NCI-H345 treated with DMSO at 0.1 percent for 48 hours (cell line): ENCODE measurements at regions not wholly inside any gene's neighbourhood (a gene's known extent, or its start where the extent isn't known, plus 50 kb on each side); places are given as distances from the start of the nearest gene placed in this dataset.

Source experiments
- DNase-seq: peaks from one replicate; lab custom pipeline; 2025; ENCODE audit not compliant: unreplicated experiment; lab: John Stamatoyannopoulos, UW

DNA sequence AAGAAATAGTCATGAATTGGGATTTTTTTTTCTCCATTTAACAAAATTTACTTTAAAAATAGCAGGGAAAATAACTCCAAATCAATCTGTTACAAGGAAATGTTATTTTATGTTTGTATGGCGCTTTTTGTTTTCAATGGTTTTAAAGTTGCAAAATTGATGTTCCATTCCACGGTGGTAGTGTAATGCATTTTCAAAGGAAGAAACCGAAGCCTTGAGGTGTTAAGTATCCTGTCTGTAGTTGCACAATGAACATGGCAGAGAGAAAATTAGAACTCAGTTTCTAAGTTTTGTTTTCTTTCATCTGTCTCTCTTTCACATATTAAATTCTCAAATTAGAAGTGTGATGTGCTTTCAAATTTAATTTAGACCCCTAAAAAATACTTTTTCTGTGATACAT, 841.8 kb downstream of the USP25 start:
- DNase-seq: no peak

DNA sequence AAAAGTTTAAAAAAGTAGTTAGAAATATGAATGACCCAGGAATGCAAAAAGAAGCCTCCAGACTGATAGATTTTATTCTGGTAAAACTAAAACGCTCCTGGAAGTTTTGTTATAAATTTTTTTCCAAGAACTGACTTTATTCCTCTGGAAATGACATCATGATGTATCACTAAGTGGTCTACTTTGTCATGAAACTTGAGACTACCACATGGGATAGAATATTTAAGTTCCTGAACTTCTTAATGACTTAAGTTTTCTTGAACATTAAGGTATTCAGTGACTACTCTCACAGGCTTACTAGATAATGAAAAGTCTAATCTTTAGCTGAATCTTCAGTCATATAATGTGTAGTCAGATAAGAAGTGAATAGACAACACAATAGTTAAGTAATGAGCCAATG, 842.2 kb downstream of the USP25 start:
- DNase-seq: no peak

DNA sequence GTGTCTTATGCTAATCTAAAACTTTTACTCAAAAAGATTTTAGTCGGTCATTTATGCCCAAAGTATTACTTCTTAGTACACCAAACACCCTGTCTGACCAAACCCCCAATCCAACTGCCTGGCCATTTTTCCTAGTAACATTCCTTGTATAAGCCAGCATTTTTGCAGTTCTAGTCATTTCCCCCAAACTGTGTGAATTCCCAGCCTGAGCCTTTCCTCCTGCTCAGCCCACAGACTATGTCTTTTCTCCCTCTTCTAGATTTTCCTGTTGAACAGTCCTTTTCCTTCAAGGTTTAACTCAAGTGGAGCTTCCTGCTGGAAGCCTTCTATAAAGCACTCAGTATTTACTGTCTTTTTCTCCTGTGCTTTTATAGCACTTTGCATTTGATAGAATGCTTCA, 843.8 kb downstream of the USP25 start:
- no peak for DNase-seq

DNA sequence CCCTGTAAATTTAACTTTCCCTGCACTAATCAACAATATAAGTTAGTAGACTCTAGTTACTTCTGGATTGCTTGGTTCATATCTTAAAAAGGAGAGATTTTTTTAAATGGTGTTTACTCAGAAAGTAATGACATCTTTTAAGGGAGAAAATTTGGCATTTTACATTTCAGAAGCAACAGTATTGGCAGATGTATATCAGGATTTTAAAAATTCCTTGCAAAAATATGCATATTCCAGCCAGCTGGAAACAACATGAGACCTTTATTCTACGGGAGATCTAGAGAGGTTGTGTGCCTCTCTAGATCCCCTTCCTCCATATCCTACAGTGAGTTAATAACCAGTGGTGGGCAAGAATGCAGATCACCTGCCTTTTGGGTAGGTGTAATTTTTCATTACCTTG, 848.2 kb downstream of the USP25 start:
- no peak for DNase-seq

DNA sequence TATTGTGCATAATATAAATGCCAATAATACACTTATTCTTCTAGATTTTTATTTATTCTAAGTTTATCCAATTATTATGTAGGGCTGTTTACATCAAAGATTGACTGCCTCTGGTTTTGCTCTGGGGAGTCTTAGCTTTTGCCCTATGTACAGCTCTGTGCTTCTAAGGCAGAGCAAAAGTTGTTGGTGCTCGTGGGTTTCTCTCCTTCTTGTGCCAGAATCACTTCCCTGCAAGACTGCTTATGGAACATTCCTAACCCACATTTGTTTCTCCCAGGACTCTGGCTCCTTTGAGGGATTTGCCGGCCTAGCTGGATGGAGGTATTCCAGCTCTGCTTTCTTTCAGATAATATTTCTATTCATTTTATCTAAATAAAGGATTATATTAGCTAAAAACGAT, 849.1 kb downstream of the USP25 start:
- no peak for DNase-seq

DNA sequence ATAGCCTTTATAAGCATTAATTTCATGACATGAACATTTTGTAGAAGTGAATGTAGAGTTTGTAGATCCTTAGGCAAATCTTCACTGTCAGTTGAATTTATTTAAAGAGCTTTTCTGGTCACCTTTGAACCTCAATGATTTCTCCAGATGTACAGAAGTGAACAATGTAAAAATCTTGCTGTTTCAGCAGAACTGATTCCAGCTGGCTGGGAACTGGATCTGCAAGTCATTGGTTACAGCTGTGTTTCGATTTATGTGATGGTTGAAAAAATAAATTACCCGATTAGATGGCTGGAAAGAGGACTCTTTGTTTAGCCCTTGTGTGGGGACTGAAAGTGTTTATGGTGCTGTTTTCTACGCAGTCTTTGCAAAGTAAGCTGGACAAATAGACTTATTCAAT, 849.8 kb downstream of the USP25 start:
- DNase-seq: no peak

DNA sequence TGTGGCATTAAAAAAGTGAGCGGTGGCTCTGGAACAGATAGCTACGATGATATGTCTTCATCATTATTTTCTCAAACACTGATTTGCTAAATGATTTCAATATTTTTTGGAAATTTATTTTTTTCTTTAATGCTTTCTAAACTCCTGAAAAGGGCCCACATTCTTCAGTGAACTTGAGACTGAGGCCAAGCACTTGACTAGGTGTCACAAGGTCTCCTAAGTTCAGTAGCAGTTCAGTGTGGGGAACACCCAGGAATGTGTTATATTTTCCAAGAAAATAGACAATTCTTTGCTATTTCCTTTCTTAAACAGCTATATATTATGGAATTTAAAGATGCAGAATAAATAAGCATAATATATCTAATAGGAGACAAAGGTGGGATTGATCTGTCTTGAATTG, 850.9 kb downstream of the USP25 start:
- no peak for DNase-seq

DNA sequence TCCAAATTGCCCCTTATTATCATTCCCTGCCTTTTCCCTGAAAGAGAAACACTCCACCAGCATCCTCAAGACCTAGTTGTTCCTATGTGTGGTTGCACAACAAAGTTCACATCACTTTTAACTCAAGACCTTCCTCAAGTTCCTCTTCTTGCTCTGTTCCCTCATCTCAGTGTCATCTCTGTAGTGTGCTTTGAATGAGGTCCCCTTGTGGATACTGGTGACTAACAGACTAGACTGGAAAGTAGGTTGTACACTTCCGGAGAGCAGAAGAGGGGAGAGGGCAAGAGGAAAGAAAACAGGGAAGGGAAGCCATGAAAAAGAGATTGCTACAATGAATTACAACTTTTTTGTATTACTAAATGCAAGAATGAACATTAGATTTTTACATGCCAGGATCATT, 853.8 kb downstream of the USP25 start:
- DNase-seq: no peak

DNA sequence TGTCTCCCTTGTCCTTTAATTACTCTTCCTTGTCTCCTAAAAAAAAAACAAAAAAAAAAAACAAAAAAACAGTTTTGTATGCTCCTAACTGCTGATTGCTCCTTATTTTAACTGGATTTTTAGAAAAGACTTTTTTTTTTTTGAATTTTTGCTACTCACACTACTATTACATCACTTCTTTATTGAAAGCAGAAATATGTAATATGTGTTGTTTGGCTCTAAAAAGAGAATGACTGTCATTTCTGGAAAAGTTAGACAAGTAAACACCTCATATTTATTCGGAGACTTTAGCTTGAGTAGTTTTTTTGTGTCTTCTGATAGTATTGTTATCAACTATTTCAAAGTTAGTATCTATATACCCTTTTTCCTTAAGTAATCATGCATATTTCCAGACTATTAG, 855.0 kb downstream of the USP25 start:
- DNase-seq: no peak

DNA sequence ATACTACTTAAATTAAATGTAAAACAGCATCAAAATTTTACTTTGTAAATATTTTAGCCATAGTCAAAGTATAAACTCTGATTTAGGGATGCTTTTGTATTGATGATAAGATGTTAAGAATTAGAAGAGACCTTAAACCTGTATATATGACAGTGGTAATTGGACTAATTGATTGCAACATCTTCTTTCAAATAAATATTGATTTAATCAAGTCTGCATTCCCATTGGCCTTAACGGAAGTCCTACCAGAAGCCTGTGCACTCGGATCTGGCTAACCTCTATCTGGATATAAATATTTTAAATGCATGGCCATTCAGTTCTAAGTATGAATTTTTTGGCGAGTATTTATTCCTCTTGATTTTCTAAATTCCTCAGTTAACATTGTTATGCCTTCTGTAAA, 856.1 kb downstream of the USP25 start:
- no peak for DNase-seq

DNA sequence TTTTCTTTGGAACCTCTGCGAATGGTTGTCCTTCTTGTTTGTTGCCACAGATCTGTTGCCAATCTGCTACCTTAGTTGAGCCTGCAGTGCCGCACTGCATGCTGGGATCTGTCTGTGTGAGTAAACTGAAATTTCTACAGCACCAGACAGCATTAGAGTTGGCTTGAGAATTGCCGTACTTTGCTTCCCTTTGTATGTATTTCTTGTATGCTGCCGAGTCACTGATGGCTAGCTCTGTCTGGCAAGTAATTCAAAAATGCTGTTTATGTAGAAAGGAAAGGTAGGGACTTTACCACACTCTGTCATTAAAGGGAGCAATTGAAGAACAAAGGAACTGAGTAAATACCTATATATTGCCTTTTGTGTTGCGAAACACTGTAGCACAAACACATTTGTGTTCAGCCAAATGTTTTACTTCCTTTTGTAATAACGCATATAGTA, 857.4 kb downstream of the USP25 start:
- peak; percentile 19 for DNase-seq

DNA sequence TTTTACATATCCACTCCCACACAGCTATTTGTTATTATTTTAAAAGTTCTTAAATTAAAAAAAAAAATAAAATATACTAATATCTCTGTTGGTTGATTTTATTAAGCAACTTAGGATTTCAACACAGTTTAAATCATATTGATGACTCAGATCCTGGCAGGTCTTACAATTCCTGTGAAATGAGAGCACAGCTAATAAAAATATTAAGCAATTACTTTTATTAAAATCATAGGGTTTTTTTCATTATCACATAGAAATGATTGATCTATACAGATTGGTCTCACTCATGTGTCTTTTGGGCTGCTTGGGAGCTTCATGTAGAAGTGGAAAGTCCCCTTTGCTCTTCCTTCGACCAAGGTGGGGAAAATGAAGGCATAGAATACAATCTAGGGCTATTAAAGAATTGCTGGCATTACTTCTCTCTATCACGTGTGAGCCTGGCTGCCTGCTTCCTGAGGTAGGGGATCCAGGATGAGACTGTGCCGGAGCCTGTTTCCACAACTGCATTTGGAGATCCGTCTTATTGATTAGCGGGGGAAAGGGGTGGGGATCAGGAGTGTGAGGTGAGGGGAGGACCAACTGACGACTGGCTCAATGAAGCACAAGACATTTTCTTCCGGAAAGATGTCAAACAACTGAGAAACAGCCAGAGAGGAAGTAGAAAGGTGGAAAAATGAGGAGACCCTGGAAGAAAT, 858.0 kb downstream of the USP25 start:
- peak; percentile 34 for DNase-seq

DNA sequence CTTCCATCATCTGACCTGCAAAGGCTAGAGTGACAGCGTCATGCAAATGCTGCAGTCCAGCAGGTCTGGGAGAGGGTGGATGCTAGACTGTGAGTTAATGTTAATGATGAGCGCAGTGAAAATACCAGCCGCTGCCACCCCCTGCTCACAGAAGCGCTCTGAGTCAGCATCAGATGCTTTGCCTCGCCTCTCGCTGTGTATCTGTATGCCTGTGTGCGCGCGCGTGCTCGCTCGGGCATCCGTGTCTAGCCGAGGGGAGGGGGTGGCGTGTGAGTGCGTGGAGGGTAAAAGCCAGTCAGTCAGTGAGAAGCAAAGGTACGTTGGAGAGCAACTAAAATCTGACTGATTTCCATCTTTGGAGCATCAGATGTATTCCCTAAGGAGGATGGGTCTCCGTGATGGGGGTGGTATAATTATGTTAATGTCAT, 858.7 kb downstream of the USP25 start:
- peak; percentile 74 for DNase-seq

DNA sequence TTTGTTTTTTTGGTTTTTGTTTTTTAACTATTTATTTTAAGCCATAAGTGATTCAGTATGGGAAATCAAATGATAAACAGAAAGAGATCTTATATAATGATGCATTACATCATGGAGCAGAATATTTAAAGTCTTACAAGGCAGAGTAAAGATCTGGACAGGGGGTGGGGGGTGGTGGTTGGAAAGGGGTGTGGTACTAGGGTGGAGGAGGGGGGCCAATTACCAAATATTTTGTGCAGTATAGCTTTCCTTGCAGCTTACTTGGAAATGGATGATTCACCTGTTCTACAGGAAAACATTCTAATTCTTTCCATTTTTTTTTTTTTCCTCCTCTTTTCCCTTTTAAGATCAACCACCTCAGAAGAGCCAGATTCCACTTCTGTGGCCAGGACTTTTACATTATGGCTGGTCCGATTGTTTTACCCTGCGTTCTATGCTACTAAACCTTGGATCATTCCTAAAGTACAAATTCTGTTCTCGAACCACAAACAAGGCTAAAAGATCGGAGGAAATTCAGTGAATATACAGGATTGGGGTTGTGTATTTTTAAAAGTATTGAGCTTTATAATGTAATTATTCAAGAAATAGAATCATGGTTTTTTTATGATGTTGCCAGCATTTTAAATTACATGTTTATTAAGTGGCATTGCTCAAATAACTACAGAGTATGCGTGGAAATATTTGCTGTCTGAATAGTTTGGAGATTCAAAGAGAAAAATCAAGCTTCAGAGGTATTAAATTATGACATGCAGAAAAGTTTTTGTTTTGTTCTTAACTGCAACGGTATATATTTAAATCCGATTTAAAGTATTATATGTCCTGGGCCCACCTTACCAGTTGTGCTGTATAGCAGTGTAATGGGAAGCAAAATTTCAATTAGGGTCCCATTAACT, 859.5 kb downstream of the USP25 start:
- no peak for DNase-seq

DNA sequence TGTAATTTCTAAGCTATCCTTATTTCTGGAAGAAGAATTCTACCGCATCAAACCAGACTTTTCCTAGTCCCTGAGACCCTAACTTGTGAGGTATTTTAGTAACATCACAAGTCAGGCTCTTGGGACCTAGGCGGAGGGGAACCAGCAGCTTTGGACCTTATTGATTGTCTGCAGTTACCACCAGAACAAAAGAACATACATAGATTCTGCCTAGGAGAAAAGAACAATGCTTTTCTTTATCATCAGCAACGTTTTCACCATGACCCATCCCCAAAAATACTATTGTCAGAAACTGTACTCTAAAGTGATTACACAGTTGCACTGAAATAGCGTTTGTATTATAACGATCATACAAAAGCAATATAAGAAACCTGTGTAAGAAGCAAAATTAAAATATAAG, 860.4 kb downstream of the USP25 start:
- DNase-seq: no peak

DNA sequence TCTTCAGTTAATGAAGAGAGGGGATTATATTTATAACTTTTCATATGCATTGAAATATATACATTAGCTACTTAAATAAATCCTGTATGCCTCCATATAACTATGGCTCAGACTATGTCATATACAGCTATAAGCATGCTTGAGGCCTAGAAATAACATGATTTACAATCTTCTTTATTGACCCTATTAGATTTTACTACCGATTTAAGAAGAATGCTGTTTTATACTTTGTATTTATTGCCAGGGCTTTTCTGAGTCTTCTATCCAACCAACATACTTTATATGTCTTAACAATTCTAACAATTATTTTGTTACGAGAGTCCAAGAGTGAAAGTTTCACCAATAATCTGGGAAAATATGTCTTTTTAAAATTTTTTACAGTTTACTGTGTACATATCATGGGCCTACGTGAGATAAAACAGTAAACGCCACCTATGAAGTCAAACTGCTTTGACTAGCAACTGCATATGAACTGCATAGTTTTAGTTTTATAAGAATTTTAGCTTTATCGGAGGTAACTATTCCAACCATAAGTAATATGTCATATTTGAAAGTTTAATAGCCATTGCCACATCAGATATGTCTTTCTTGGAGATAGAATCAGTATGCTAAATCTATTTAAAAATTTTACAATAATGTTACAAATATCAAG, 861.0 kb downstream of the USP25 start:
- no peak for DNase-seq

DNA sequence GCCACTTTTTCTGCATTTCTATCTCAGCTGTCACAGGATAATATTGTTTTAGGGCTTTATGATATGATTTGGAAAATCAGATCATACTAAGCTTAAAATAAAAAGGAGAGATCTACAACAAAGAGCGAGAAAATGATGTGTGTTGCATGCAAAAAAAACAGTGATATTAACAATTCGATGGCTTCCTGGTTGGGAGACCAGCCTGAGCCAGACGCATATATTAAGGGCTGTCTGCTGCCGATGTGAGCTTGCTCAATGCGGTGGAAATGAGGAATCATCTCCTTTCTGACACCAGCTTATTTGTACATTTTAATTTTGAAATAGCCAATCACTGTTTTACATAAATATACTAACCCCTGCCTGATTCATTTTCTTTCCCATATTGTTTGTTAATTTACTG, 862.6 kb downstream of the USP25 start:
- DNase-seq: no peak

DNA sequence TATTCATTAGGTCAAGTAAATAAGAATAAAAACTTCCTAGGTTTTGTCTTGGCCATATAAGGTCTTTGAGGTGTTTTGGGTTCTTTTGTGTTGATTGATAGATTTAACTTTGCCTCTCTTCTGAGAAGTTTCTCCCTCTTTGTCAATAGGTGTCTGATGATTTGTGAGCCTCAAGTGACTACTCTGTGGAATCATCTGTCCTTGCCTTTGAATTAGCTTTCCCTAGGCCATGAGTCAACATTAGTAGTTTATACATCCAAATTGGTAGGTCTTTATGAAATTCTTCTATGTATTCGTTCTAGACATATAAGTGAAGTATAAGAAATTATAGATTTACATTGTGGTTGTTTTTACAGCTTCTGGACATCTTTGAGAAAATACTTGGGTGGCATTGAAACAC, 864.4 kb downstream of the USP25 start:
- DNase-seq: no peak

DNA sequence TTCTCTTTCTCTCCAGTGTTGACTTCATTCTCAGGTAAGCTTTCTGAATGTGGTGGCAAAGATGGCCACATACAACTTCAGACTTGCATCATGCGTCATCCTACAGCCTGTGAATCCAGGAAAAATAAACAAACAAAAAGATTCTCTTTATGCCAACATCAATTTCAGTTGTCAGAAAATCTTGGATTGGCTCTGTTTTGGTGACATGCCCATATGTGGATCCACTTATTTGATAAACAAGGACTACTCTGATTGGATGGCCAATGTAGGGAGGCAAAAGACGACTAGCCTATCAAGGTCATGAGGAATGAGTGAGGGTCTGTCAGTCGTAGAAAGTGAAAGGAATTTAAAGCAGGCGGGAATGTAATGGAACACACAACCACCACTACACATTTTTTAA, 866.6 kb downstream of the USP25 start:
- no peak for DNase-seq

DNA sequence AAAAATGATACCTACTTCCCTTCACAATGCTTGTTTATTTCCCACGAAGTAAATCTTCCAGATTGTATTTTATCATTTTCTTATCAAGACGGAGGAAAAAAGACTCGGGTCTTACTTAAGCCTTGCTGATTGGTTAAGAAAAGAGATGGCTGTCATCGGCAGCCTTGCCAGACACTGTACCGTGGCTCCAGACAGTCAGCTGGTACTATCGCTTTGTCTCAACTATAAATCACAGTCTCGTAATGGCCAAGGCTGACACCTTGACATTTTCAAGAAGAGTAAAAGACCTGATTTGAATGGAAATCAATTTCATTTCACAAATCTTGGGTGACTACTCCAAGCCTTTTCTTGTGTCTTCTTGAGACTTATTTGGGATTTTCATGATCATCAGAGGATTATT, 868.0 kb downstream of the USP25 start:
- no peak for DNase-seq

DNA sequence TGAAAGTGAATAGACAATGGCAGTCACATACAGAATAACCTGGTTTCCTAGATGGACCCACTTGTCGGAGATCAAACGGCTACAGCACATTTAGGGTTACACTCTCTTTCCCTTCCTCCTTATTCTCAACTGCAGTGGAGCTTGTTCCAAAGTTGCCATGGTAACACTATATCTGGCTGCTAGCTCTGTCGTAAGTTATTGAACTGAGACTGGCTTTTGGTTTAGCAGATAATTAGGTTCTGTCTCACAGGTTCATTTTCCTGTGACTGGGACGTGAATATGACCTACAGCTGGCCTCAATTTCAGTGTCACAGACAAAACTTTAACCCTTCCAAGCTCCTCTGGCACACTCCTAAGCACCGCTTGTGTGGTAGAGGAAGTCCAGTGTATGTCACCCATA, 875.8 kb downstream of the USP25 start:
- DNase-seq: no peak

DNA sequence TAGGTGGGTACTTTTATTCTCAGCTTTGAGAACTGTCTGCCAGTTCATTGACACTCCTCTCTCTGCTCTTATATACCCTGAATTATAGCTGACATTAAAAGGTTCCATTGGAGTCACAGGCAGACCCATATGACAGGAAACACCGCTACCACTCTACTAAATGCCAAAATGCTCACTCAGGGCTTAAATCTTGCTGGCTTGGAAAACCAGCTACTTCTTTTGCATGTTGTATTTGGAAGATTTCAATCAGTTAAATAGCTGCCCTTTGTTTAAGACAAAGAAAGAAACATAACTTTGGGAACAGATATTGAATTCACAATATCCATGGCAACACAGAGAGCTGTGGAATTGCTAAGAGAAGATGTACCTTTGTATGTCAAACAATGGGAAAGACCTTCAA, 876.5 kb downstream of the USP25 start:
- DNase-seq: no peak
